Suprapubic skin (tissue), 4 donors: ENCODE measurements at regions not wholly inside any gene's neighbourhood (a gene's known extent, or its start where the extent isn't known, plus 50 kb on each side); places are given as distances from the start of the nearest gene placed in this dataset.

ENCODE experiments used
- DNase-seq, 2 donors: peaks; one replicate each; pipeline ENCODE4 v3.0.0-alpha.2; 2019; ENCODE audit warnings: low spot score in 2 of 2
- H3K27ac ChIP-seq: fragments of 200-600 bp; sonication (generic); one replicate; pipeline ENCODE4 v1.5.1; 2019
- H3K27me3 ChIP-seq: fragments of 200-600 bp; sonication (generic); one replicate; pipeline ENCODE4 v1.5.1; 2019
- H3K36me3 ChIP-seq: fragments of 200-600 bp; sonication (generic); one replicate; pipeline ENCODE4 v1.5.1; 2019
- H3K4me1 ChIP-seq: fragments of 200-600 bp; sonication (generic); one replicate; pipeline ENCODE4 v1.5.1; 2019
- H3K4me3 ChIP-seq: fragments of 200-600 bp; sonication (generic); one replicate; pipeline ENCODE4 v1.5.1; 2019; ENCODE audit warnings: mild to moderate bottlenecking
- H3K9me3 ChIP-seq: fragments of 200-600 bp; sonication (generic); one replicate; pipeline ENCODE4 v1.5.1; 2019
- EP300 ChIP-seq: sonication (generic); formaldehyde crosslinking; IDR thresholded peaks from one replicate; pipeline ENCODE4 v1.6.1; 2017; ENCODE audit warnings: antibody characterized with exemption
- POLR2A ChIP-seq, 2 donors: fragments of 450-650 bp; IDR thresholded peaks; one replicate each; pipeline ENCODE4 v1.6.1; 2017; ENCODE audit warnings: antibody characterized with exemption in 2 of 2, mild to moderate bottlenecking in 2 of 2, moderate library complexity in 2 of 2
- POLR2AphosphoS5 ChIP-seq, 3 donors: sonication (generic); formaldehyde crosslinking; IDR thresholded peaks; one replicate each; pipeline ENCODE4 v1.6.1; 2017; ENCODE audit warnings: antibody characterized with exemption in 3 of 3
- WGBS: methylation state at CpG from one replicate; pipeline ENCODE4 v1.1.5; 2018; 5-methylcytosine and 5-hydroxymethylcytosine counted together
- TF ChIP-seq, protein P1 (sequence below), 2 donors: fragments of 200-600 bp in 1 of 2; fragments of 450-650 bp in 1 of 2; sonication (generic) in 1 of 2; IDR thresholded peaks; one replicate each; pipeline ENCODE4 v1.5.1; 2016 to 2019; ENCODE audit warnings: antibody characterized with exemption in 2 of 2, mild to moderate bottlenecking in 1 of 2, moderate library complexity in 1 of 2

DNA sequence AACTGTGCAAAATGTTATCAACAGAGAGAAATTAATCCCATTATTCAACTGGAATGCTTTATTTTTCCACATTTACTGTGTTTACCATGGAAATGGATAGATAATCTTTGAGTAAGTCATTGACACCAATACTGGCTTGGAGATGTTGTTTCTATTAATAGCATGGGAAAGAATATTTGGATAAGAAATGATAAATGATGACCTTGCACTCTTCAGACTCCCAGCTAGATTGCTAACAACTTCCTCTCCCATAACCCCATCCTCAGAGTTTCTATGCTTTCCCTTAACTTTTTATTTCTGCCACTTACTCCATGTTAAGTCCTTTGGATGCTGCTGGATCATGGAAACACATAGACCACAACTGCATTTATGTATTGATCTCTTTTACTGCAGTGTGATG lies 182.5 kb downstream of the FNDC1 start:
- H3K9me3 ChIP-seq, result no peaks in the 10 kb centered on the region
- H3K4me1 ChIP-seq, result peaks cover 12% of the 10 kb centered on the region
- no peaks in the 10 kb centered on the region for H3K36me3 ChIP-seq
- H3K27ac ChIP-seq, result no peak overlapping the region
- no peaks in the 10 kb centered on the region for H3K27me3 ChIP-seq
- no peak overlapping the region for H3K4me3 ChIP-seq
- no peak for DNase-seq
- TF ChIP-seq, protein P1, sequence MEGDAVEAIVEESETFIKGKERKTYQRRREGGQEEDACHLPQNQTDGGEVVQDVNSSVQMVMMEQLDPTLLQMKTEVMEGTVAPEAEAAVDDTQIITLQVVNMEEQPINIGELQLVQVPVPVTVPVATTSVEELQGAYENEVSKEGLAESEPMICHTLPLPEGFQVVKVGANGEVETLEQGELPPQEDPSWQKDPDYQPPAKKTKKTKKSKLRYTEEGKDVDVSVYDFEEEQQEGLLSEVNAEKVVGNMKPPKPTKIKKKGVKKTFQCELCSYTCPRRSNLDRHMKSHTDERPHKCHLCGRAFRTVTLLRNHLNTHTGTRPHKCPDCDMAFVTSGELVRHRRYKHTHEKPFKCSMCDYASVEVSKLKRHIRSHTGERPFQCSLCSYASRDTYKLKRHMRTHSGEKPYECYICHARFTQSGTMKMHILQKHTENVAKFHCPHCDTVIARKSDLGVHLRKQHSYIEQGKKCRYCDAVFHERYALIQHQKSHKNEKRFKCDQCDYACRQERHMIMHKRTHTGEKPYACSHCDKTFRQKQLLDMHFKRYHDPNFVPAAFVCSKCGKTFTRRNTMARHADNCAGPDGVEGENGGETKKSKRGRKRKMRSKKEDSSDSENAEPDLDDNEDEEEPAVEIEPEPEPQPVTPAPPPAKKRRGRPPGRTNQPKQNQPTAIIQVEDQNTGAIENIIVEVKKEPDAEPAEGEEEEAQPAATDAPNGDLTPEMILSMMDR (IDR thresholded peaks at IDR 0.05), result no peak
- TF ChIP-seq EP300 (no peak), POLR2A (IDR thresholded peaks at IDR 0.05) (no peak), POLR2AphosphoS5 (IDR thresholded peaks at IDR 0.05) (no peak)

DNA sequence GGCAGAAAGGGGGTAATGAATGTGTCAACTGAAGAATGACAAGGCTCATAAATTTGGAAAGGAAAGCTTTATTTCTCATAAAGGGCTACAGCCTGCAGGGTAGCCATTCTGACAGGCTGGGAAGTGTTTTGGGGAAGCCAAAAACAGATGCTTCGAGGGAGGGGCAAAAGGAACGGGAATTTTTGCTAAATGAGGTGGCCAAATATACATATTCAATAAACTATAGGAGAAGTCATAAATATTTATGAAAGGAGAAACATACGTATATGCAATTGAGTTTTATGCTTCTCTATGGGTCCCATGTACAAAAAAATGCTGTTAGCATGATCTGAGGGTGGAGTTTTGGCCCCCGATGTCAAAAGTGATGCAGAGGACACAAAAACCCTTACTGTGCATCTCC lies 180.7 kb downstream of the FNDC1 start:
- peaks cover 12% of the 10 kb centered on the region for H3K4me1 ChIP-seq
- no peaks in the 10 kb centered on the region for H3K9me3 ChIP-seq
- WGBS, result 58% methylated on average over 4 of the region's 4 CpGs
- TF ChIP-seq EP300 (no peak), POLR2AphosphoS5 (IDR thresholded peaks at IDR 0.05) (no peak), POLR2A (IDR thresholded peaks at IDR 0.05) (no peak)
- TF ChIP-seq, protein P1 (IDR thresholded peaks at IDR 0.05), result no peak
- DNase-seq, result no peak
- no peaks in the 10 kb centered on the region for H3K27me3 ChIP-seq
- no peak overlapping the region for H3K4me3 ChIP-seq
- H3K36me3 ChIP-seq, result no peaks in the 10 kb centered on the region
- no peak overlapping the region for H3K27ac ChIP-seq

DNA sequence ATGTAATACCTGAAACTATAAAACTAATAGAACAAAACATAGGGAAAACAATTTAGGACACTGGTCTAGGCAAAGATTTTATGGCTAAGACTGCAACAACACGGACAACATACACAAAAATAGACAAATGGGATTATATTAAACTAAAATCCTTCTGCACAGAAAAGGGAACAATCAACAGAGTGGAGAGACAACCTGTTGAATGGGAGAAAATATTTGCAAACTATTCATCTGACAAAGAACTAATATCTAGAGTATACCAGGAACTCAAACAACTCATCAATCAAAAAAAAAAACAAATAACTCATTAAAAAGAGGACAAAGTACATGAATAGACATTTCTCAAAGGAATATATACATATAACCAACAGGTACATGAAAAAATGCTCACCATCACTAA lies 174.5 kb downstream of the FNDC1 start:
- 87% methylated on average over 1 of the region's 1 CpG for WGBS
- TF ChIP-seq POLR2AphosphoS5 (IDR thresholded peaks at IDR 0.05) (no peak), EP300 (no peak), POLR2A (IDR thresholded peaks at IDR 0.05) (no peak)
- TF ChIP-seq, protein P1 (IDR thresholded peaks at IDR 0.05), result no peak

DNA sequence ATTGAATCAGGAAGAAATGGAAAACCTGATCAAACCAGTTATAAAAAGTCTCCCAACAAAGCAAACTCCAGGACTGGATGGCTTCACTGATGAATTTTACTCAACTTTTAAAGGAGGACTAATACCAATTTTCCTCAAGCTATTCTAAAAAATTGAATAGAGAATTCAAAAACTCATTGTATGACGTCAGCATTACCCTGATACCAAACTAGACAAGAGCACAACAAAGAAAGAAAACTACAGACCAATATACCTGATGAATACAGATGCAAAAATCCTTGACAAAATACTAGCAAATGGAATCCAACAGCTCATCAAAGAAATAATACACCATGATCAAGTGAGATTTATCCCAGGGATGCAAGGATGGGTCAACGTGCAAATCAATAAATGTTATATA lies 172.9 kb downstream of the FNDC1 start:
- Histone ChIP-seq H3K4me1 (no peaks in the 10 kb centered on the region), H3K27ac (no peak overlapping the region), H3K4me3 (no peak overlapping the region), H3K27me3 (no peaks in the 10 kb centered on the region), H3K9me3 (peaks cover 5% of the 10 kb centered on the region), H3K36me3 (no peaks in the 10 kb centered on the region)
- TF ChIP-seq POLR2A (IDR thresholded peaks at IDR 0.05) (no peak), EP300 (no peak), POLR2AphosphoS5 (IDR thresholded peaks at IDR 0.05) (no peak)
- TF ChIP-seq, protein P1 (IDR thresholded peaks at IDR 0.05), result no peak
- 70% methylated on average over 2 of the region's 2 CpGs for WGBS
- no peak for DNase-seq

More for the DNA sequence above, 174.5 kb downstream of the FNDC1 start:
- H3K4me1 ChIP-seq, result no peaks in the 10 kb centered on the region
- H3K27me3 ChIP-seq, result no peaks in the 10 kb centered on the region
- H3K4me3 ChIP-seq, result no peak overlapping the region
- no peak overlapping the region for H3K27ac ChIP-seq
- DNase-seq, result no peak
- peaks cover 5% of the 10 kb centered on the region for H3K9me3 ChIP-seq
- H3K36me3 ChIP-seq, result no peaks in the 10 kb centered on the region

DNA sequence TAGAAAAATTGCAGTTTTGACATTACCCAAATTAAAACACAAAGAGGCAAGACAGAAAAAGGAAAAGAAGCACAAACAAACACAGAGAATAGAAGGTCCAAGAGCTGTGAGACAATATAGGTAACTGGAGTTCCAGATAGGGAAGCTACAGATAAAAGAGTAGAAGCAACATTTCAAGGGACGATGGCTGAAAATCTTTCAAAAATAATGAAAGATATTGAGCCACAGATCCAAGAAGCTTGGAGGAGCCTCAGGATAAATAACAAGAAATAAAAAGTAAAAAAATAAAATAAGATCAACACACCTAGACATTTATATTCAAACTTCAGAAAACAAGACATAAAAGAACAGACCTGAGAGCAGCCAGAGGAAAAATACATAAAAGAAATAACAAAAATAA lies 164.9 kb downstream of the FNDC1 start:
- TF ChIP-seq, protein P1 (IDR thresholded peaks at IDR 0.05), result no peak
- TF ChIP-seq POLR2AphosphoS5 (IDR thresholded peaks at IDR 0.05) (no peak), POLR2A (IDR thresholded peaks at IDR 0.05) (no peak), EP300 (no peak)
- DNase-seq, result no peak
- Histone ChIP-seq H3K27me3 (no peaks in the 10 kb centered on the region), H3K36me3 (no peaks in the 10 kb centered on the region), H3K4me1 (no peaks in the 10 kb centered on the region), H3K4me3 (no peak overlapping the region), H3K27ac (no peak overlapping the region), H3K9me3 (peaks cover 16% of the 10 kb centered on the region)
- 93% methylated on average over 1 of the region's 1 CpG for WGBS
